Right cardiac atrium (tissue), 5 donors: ENCODE measurements at regions not wholly inside any gene's neighbourhood (a gene's known extent, or its start where the extent isn't known, plus 50 kb on each side); places are given as distances from the start of the nearest gene placed in this dataset.

Source experiments
- ATAC-seq, 2 donors: fragments of 200-7000 bp; cut with Tn5 transposase; one replicate each; pipeline versions ENCODE4 v1.8.0 to v1.9.1; 2020; ENCODE audit warnings: moderate library complexity in 2 of 2, mild to moderate bottlenecking in 1 of 2
- DNase-seq, 3 donors: peaks; one replicate each; pipeline ENCODE4 v3.0.0-alpha.2; 2020
- H3K27ac ChIP-seq: one replicate; pipeline ENCODE4 v1.5.1; 2013; ENCODE audit warnings: mild to moderate bottlenecking, low read length, control low read depth, moderate library complexity
- H3K27me3 ChIP-seq: one replicate; pipeline ENCODE4 v1.6.1; 2013; ENCODE audit not compliant: control insufficient read depth, insufficient read depth
- H3K4me1 ChIP-seq: one replicate; pipeline ENCODE4 v1.6.1; 2013; ENCODE audit warnings: low read length; ENCODE audit not compliant: control insufficient read depth, insufficient read depth
- H3K4me3 ChIP-seq: one replicate; pipeline ENCODE4 v1.5.1; 2013; ENCODE audit warnings: low read length, control low read depth
- H3K9me3 ChIP-seq: one replicate; pipeline ENCODE4 v1.6.1; 2013; ENCODE audit warnings: low read length; ENCODE audit not compliant: control insufficient read depth
- WGBS: extraction: QIAGEN DNeasy Blood & Tissue Kit; methylation state at CpG from one replicate; pipeline ENCODE4 v1.1.7; 2013; 5-methylcytosine and 5-hydroxymethylcytosine counted together
- intact Hi-C, 4 donors: fragments of 100-400 bp; cut with DNase I; formaldehyde crosslinking; loops; one replicate each; pipeline versions ENCODE4 v1.11.0 to v1.14.0; 2022 to 2023
- donor health status: healthy with polysubstance abuse.
- donor health status: DM: no; HTN: yes; CAD: no.
- donor health status: DM: no; HTN: no; CAD: no.
- donor health status: DM: no; HTN: yes; CAD: no; lungs with severe emphysema.
- donor health status: DM: yes; HTN: yes; CAD: no.

DNA sequence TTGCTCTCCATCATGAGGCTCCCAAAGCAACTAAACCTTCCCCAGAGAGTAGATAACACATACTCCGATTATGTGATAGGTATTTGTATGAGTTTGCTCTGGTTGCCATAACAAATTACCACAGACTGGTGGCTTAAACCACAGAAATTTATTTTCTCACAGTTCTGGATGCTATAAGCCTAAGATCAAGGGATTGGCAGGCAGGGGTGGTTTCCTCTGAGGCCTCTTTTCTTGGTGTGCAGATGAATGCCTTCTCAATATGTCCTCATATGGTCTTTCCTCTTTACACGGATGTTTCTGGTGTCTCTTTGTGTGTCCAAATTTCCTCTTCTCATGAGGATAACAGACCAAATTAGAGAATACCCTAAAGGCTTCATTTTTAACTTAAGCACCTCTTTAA lies 285.8 kb upstream of the GRIP1 start:
- Histone ChIP-seq H3K9me3 (no peaks in the 10 kb centered on the region), H3K4me1 (no peaks in the 10 kb centered on the region), H3K27me3 (no peaks in the 10 kb centered on the region), H3K4me3 (no peak overlapping the region), H3K27ac (no peak overlapping the region)
- ATAC-seq (no peak), DNase-seq (no peak)
- 57% methylated on average over 2 of the region's 2 CpGs for WGBS
- intact Hi-C loops = no loop called here

DNA sequence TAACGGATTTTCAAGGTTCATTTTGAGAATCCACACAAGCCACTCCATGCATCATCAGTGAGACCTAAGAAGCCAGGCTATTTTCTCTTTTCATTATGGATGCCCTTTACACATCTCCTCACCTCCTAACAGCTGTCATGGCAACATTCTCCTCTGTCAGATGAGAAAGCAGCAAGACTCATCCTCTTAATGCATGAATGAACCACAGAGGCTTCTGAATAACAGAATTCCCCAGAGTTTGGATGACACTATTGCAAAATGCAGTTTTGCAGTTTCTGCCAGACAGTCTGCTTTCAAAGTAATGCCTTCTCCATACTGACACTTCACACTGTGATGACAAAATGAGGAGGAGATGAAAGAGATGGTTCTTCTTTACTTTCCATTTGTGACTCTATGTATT lies 286.7 kb upstream of the GRIP1 start:
- no peak for DNase-seq
- intact Hi-C loops = no loop called here
- Histone ChIP-seq H3K4me1 (no peaks in the 10 kb centered on the region), H3K27ac (no peak overlapping the region), H3K9me3 (no peaks in the 10 kb centered on the region), H3K4me3 (no peak overlapping the region), H3K27me3 (no peaks in the 10 kb centered on the region)
- no peak for ATAC-seq
- 85% methylated on average over 1 of the region's 1 CpG for WGBS

DNA sequence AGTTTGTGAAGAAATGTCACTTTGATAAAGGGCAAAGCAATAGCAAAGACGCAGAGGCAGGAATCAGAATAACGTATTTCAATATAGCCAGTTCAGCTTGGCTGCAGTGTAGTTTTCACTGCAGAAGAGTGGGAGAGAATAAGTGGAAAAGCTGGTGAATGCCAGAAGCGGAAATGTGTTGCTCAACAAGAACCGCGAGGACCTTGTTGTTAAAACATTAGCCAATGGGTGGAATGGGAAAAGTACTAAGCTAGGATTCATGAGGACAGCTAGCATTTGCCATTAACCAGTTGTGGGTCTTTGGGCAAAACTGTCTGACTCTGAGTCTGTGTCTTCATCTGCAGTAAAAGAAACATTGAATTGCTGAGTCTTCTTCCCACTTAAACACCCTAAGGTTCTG lies 292.9 kb upstream of the GRIP1 start:
- no peaks in the 10 kb centered on the region for H3K27me3 ChIP-seq
- WGBS = 89% methylated on average over 5 of the region's 5 CpGs
- intact Hi-C loops = no loop called here
- no peaks in the 10 kb centered on the region for H3K4me1 ChIP-seq
- no peak for DNase-seq
- H3K27ac ChIP-seq = no peak overlapping the region
- H3K9me3 ChIP-seq = no peaks in the 10 kb centered on the region
- ATAC-seq = no peak
- H3K4me3 ChIP-seq = no peak overlapping the region

DNA sequence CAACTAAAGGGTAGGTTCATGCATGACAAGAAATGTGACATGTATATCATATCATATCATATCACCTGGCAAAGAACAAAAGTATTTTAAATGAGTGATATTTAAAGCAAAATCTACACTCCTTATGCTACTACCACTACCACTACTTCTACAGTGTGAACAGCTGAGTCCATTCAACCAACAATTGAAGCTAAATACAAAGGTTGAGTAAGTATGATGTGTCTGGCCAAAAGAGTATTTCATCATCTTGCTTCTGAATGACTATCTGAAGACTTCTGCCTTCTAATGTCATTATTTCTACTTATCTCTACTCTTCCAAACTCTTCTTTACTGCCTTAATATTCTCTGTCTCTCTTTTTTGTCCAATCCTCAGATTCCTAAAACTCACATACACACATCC lies 292.6 kb upstream of the CAND1 start:
- no peak overlapping the region for H3K4me3 ChIP-seq
- H3K9me3 ChIP-seq = no peaks in the 10 kb centered on the region
- no peak overlapping the region for H3K27ac ChIP-seq
- no peaks in the 10 kb centered on the region for H3K27me3 ChIP-seq
- no peak for ATAC-seq
- DNase-seq = no peak
- H3K4me1 ChIP-seq = no peaks in the 10 kb centered on the region
- intact Hi-C loops = no loop called here

DNA sequence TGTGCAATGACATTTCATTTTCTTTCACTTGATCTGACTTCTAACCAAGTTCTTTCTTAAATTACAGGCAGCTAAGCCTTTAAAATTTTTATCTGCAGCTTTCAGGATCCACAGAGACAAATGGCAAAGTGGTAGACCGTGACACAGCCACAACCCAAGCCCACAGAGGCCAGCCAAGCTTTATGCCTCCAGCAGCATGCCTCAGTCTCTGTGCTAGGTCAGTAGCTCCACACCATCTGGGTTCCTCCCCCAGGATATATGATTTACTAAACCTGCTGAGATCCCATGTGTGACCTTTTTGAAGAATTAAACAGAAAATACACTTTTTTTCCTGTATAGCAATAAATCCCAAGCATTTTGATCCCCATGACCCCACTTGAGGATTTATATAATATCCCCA lies 290.4 kb upstream of the CAND1 start:
- no peak for ATAC-seq
- 47% methylated on average over 1 of the region's 1 CpG for WGBS
- intact Hi-C loops = no loop called here
- Histone ChIP-seq H3K4me3 (no peak overlapping the region), H3K9me3 (no peaks in the 10 kb centered on the region), H3K27me3 (no peaks in the 10 kb centered on the region), H3K27ac (no peak overlapping the region), H3K4me1 (no peaks in the 10 kb centered on the region)
- DNase-seq = no peak

DNA sequence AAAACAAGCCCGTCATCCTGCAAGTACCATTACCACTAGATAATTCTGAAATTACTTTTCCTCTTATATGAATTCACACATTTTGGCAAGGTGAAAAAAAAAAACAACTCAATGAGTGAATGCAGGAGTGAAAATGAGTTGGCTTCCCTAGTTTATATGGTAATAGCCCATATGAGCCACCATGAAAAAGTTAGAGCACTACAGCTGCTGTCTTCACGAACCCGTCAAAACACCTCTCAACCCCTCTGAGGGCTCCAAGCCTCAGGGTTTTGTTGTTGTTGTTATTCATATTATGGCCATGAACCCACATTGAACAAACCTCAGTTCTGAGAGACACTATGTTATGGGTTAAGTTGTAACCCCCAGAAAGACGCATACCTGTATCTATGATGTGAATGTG lies 289.9 kb upstream of the CAND1 start:
- intact Hi-C loops = no loop called here
- no peaks in the 10 kb centered on the region for H3K9me3 ChIP-seq
- H3K27me3 ChIP-seq = no peaks in the 10 kb centered on the region
- DNase-seq = no peak
- no peak overlapping the region for H3K27ac ChIP-seq
- H3K4me1 ChIP-seq = no peaks in the 10 kb centered on the region
- H3K4me3 ChIP-seq = no peak overlapping the region
- WGBS = 91% methylated on average over 4 of the region's 4 CpGs
- no peak for ATAC-seq

DNA sequence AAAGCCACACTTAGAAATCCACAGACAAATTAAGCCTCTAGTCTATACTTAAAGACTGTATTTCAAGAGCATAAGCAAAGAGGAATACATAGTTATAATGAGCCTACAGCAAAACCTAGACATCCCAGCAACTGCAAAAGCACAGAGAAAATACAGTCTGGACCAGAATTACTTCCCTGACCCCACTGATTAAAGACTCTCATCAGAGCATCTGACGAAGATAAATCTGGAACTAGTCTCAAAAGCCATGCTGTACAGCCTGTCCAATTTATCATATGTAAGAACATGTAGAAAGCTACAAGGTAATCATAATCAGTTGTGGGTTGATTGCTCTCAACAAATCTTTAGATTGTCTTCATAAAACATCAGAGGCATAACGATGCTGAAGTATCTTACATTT lies 285.1 kb upstream of the CAND1 start:
- Histone ChIP-seq H3K27ac (no peak overlapping the region), H3K9me3 (no peaks in the 10 kb centered on the region), H3K27me3 (no peaks in the 10 kb centered on the region), H3K4me1 (no peaks in the 10 kb centered on the region), H3K4me3 (no peak overlapping the region)
- 72% methylated on average over 2 of the region's 2 CpGs for WGBS
- ATAC-seq (no peak), DNase-seq (no peak)
- intact Hi-C loops = no loop called here

DNA sequence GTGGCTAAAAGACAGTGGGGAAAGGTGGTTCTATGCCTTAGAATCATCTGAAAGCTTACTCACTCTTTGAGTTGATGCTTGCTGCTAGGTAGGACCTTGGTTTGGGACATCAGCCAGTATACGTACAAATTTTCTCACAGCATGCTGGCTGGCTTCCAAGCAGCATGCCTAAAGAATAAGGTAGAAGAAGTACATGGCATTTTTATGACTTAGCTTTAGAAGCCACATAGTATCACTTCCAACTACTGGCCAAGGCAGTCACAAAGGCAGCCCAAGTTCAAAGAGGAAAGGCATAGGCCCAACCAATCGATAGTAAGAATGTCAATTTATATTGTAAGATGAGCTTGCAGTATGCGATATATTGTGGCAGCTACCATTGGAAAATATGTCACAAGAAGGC lies 284.2 kb upstream of the CAND1 start:
- no peak for DNase-seq
- no peak overlapping the region for H3K27ac ChIP-seq
- 68% methylated on average over 3 of the region's 3 CpGs for WGBS
- no peak overlapping the region for H3K4me3 ChIP-seq
- intact Hi-C loops = no loop called here
- no peaks in the 10 kb centered on the region for H3K9me3 ChIP-seq
- H3K27me3 ChIP-seq = no peaks in the 10 kb centered on the region
- no peak for ATAC-seq
- peaks cover 2% of the 10 kb centered on the region for H3K4me1 ChIP-seq

DNA sequence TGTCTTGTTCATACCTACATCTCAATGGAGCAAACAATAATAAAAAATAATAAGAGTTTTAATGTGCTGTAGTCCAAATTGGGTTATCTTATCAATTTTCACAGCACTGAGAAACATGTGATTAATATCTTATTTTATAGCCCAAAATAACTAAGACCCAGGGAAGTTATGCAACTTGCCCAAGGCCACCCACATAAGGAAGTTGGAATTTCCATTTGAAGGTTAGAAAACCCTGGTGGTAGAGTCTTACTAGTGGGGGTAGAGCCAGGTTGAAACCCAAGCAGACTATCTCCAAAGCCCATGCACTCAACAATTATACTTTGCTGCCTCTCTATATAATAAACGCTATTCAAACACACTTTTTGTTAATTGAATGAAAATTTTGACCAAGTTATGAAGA lies 270.0 kb upstream of the CAND1 start:
- Histone ChIP-seq H3K27ac (no peak overlapping the region), H3K27me3 (no peaks in the 10 kb centered on the region), H3K9me3 (no peaks in the 10 kb centered on the region), H3K4me3 (no peak overlapping the region), H3K4me1 (no peaks in the 10 kb centered on the region)
- intact Hi-C loops = no loop called here
- WGBS = 85% methylated on average over 1 of the region's 1 CpG
- ATAC-seq (no peak), DNase-seq (no peak)

DNA sequence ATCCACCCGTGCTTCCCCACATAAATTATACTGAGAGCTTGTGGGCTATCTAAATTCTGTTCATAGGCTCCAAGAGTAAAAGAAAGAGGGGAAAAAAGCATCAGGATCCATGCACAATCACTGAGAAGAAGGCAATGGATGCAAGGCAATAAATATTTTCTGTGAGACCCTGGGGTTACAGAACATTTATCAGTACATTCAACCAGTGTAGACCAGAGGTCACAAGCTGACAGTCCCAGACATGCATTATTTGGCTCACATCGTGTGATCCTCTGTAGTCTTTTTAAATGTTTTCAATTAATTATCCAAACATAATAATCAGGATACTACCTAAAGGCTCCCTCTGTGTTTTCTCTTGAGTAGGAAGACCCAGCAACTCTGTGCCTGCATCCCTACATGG lies 267.9 kb upstream of the CAND1 start:
- Histone ChIP-seq H3K4me1 (no peaks in the 10 kb centered on the region), H3K9me3 (no peaks in the 10 kb centered on the region), H3K27me3 (no peaks in the 10 kb centered on the region), H3K4me3 (no peak overlapping the region), H3K27ac (no peak overlapping the region)
- 50% methylated on average over 2 of the region's 2 CpGs for WGBS
- DNase-seq = no peak
- intact Hi-C loops = no loop called here
- no peak for ATAC-seq

DNA sequence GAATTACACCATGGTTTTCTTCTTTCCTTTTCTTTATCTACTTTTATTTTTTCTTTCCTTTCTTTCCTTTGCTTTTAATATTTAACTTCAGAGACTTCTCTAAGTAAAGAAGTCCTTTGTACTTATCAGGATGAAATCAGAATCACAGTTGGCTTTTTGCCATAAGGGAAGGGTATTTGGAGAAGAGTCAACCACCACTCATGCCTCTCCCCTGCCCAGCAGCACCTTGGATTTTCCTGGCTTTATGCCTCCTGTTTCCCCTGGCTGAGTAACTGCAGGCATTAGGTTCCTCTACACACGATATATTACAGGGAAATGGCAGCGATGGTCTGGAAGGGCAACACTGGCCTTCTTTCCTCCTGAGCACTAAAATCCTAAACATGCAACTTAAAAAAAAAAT lies 266.4 kb upstream of the CAND1 start:
- Histone ChIP-seq H3K27me3 (no peaks in the 10 kb centered on the region), H3K27ac (no peak overlapping the region), H3K9me3 (no peaks in the 10 kb centered on the region), H3K4me1 (no peaks in the 10 kb centered on the region), H3K4me3 (no peak overlapping the region)
- DNase-seq (no peak), ATAC-seq (no peak)
- intact Hi-C loops = no loop called here
- WGBS = 71% methylated on average over 2 of the region's 2 CpGs

DNA sequence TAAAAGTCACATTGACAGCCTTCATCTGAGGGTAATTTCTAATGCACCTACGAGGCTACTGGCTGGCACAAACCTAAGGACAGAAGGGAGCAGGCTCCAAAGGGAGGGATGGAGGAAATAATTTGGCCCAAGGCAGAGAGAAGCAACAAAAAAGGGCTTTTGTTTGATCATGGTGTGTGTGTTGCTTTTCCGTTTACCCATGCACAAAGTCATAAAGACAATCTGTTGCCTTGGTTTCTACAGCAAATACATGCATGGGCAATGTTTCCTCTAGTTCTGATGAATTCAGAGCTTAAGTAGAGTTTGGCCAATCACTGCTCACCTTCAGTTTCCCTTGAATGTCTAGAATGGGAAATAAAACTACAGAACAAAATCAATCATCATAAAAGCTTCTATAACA lies 262.5 kb upstream of the CAND1 start:
- H3K4me3 ChIP-seq = no peak overlapping the region
- intact Hi-C loops = no loop called here
- ATAC-seq = no peak
- H3K27ac ChIP-seq = no peak overlapping the region
- DNase-seq = no peak
- 59% methylated on average over 2 of the region's 2 CpGs for WGBS
- no peaks in the 10 kb centered on the region for H3K27me3 ChIP-seq
- no peaks in the 10 kb centered on the region for H3K4me1 ChIP-seq
- no peaks in the 10 kb centered on the region for H3K9me3 ChIP-seq
